ENCODE measurements at regions not wholly inside any gene's neighbourhood (a gene's known extent, or its start where the extent isn't known, plus 50 kb on each side); places are given as distances from the start of the nearest gene placed in this dataset.

DNA sequence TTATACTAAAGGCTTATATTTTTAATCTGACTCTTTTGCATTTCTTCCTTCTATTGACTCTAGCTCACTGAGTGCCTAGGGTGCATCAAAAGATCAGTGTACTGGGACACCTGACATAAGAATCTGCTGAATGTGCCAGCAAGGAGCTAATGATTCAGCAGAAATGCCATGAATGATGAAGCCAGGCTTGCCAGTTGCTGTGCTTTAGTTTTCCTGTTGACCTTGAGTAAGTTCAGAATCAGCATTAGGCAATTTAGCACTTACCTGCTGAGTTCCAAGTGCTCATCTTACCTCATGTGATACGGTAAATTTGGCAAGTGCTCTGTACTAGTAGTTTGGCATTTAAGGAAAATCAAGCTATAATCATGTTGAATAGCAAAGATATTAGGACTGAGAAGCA is 523.2 kb upstream of the B3GALT2 start:
- DNase-seq (ENCODE audit: low spot score): no peak

GRCh38 chr1:193707271-193708021 is 521.0 kb upstream of the B3GALT2 start:
- DNase-seq (ENCODE audit: low spot score): no peak

GRCh38 chr1:193706766-193707165 is 520.4 kb upstream of the B3GALT2 start:
- DNase-seq (ENCODE audit: low spot score): no peak

DNA sequence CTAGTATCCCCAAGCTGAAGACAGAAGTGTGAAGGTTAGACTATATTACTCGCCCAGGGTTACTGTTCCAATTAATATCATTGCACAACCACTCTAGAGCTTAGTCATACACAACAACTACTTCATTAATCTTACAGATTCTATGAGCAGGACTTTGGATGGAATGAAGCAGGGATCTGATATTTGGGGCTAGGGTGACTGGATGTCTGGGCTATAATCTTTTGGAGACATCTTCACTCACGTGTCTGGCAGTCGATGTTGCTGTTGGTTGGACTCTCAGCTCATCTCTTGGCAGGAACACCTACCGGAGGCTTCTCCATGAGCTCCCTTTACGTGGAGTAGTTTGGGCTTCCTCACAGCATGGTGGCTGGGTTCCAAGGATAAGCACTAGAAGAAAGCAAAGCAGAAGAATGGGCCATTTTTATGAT is 519.2 kb upstream of the B3GALT2 start:
- DNase-seq (ENCODE audit: low spot score): no peak

GRCh38 chr1:193703655-193704054 is 517.2 kb upstream of the B3GALT2 start:
- no peak for DNase-seq (ENCODE audit: low spot score)

GRCh38 chr1:193703121-193703520 is 516.7 kb upstream of the B3GALT2 start:
- DNase-seq (ENCODE audit: low spot score): no peak

- no peak for DNase-seq (ENCODE audit: low spot score)
Measured at GRCh38 chr1:193701759-193702158, 515.3 kb upstream of the B3GALT2 start.

- peak; percentile 3 for DNase-seq (ENCODE audit: low spot score)
Measured at GRCh38 chr1:193700710-193701355, 514.4 kb upstream of the B3GALT2 start.

- no peak for DNase-seq (ENCODE audit: low spot score)
Measured at GRCh38 chr1:193699261-193699660, 512.8 kb upstream of the B3GALT2 start.

DNA sequence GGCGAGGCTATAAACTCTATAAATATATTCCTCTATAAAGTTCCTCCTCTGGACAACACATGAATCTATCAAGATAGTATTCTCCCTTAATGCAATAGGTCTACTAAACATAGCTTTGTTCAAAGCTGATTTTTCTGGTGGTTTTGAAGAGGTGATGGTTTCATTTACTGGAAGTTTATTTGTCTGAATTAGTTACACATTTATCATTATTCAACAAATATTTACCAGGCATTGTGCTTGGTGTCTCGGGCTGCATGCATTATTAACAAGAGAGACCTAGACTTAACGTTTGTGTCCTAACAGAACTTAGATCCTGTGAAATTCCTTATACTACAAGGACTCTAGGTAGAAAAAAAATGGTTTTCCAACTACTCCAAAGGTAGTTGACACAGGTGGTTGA is 511.4 kb upstream of the B3GALT2 start:
- no peak for DNase-seq (ENCODE audit: low spot score)

DNA sequence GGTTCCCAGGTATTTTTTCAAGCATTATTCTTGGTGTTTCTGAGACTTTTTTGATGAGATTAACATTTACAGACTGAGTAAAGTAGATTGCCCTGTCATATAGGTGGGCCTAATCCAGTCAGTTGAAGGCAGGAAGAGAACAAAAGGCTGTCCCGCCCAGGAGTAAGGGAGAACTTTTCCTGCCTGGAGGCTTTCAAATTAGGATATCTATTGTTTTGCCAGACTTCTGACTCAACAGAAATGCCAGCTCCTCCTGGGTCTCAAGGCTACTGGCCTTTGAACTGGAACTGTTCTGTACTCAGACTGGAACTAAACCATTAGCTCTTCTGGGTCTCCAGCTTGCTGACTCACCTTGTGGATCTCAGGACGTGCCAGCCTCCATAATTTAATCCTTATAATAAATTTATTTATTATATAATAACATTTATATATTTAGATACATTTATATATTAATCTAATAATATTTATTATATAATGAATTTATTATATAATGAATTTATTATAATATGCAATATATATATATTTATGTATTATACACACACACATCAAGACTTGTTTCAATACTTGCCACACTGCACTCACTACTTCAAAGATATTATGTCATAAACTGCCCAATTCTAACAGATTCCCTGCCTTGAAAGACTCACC is 510.8 kb upstream of the B3GALT2 start:
- no peak for DNase-seq (ENCODE audit: low spot score)

DNA sequence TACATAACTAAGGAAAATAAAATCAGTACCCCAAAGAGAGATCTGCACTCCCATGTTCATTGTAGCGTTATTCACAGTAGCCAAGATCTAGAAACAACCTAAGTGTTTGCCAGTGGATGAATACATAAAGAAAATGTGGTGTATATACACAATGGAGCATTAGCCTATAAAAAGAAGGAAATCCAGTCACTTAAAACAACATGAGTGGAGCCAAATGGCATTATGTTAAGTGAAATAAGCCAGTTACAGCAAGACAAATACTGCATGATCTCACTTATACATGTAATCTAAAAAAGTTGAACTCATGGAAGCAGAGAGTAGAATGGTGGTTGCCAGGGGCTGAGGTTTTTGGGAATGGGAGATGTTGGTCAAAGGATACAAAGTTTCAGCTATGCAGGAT is 508.3 kb upstream of the B3GALT2 start:
- DNase-seq (ENCODE audit: low spot score): no peak

DNA sequence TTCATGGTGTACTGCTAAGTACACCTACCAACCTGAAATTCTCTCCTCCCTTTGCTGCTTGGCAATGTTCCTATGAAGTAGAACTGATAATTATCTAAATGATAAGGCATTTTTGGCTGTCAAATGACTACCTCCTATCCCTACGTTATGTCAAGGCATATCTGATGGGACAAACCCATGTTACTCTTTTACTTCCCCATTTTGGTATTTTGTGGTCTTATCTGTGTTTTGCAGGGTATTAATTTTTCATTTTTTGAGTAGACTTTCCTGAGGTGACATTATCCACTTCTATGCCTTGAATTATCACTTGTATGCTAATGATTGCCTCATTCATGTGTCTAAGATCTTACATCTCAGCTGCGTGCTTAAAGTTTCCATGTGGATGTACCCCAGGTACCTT is 499.6 kb upstream of the B3GALT2 start:
- no peak for DNase-seq (ENCODE audit: low spot score)

GRCh38 chr1:193681422-193681821 is 495.0 kb upstream of the B3GALT2 start:
- DNase-seq (ENCODE audit: low spot score): no peak

DNA sequence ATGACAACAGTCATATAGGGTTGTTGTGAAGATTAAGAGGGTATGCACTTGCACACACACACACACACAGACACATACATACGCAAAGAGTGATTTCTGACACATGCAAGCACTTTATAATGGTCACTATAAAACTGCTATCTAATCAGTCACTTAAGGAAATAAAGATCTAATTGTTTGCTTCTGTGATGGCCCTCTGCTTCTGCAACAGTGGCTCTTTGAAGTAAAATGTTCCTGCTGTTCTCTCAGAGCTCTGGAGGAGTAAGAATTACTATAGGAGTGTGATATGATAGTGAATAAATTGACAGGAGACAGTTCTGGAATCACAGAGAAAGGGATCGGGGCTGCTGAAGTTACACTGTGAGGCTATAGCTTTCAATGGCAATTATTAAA is 494.5 kb upstream of the B3GALT2 start:
- DNase-seq (ENCODE audit: low spot score): no peak

DNA sequence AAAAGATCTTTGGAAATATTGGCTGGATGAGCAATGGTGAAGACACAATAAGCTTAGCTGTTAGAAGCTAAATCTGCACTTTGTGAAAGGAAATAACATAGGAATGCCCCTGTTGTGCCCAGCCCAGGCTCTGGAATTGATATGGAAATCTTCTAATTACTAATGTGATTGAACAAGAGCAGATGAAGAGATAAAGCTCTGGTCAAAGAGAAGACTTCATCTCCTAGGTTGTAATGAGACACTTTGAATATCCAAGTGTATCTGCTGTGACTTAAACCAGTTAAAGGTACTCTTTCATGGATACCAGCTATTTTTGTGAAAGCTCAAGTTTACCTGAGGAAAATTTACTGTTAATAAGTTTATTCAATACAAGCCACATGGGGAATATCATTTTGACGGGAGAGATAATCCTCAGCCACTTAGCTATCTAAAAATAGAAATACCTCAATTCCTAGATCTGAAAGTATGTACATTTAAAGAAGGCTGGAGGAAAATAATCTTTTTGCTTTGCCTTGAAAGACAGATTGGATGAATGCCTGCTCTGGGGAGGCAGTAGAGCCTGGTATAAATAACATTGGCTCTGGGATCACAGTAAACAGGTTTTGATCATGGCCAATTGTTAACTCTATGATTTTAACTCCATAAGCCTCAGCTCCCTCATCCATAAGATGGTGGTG is 494.0 kb upstream of the B3GALT2 start:
- DNase-seq (ENCODE audit: low spot score): no peak

DNA sequence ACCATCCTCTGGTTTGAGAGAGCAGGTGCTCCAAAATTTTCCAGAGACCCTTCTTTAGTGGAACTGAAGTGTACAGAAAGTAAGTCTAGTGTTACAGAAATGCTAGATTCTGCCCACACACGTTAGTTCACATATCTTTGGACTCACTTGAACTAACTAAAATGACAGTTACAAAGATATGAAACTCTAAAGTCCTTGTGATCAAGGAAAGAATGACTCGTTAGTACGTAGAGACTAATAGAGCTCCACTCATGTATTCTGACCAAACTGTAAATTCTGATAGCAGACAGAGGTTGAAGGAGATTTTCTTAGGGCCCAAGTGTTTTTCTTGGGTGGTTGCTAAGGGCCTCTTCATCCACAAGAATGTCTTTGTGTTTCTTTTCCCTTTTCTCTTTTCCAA is 491.5 kb upstream of the B3GALT2 start:
- DNase-seq (ENCODE audit: low spot score): no peak

DNA sequence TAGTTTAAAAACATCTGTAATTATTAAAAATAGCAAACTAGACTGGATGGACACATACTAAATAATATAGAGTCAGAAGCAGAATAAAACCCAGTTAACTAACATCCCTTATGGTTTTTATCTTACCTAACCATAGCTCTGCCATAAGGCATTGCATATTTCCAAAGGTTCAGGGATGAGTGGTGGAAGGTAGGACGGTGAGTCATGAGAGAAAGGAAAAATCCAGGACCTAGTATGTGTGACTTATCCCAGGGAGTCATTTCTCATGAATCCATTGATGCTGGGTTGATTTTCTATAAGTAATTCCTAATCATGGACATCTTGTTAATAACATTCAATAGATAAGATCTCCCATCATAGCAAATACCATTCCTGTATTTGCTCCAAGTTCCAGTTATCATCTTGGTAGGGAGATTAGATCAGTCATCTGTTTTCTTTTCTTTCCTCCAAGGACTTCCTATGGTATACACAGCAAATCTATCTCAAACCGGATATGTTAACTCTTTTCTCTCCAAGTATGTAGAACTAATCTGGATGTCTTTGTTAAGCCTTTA is 490.7 kb upstream of the B3GALT2 start:
- no peak for DNase-seq (ENCODE audit: low spot score)

- DNase-seq (ENCODE audit: low spot score): peak; percentile 2
Measured at GRCh38 chr1:193674292-193674944, 488.0 kb upstream of the B3GALT2 start.

DNA sequence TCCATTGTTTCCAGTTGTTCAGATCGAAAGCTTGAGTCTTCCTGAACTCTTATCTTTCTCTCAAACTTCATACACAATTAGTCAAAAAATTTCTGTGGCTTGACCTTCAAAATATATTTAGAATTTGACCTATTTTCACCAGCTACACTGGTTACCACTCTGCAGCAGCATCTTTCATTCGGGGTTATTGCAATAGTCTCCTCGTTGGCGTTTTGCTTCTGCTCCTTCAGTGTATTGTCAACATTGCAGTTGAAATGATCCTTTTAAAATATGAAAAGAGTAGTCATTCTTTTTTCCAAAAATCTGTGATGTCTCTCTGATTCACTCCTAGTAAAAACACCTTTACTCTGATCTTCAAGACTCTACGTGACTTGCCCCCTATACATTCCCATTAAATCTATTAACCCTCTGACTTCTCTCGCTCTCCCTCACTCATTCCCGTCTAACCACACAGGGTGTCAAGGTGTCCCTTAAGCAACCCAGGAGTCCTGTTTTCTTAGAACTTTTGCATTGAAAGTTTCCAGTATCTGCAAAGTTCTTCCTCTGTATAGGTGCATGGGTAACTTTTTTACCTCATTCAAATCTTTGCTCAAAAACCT is 480.2 kb upstream of the B3GALT2 start:
- no peak for DNase-seq (ENCODE audit: low spot score)

DNA sequence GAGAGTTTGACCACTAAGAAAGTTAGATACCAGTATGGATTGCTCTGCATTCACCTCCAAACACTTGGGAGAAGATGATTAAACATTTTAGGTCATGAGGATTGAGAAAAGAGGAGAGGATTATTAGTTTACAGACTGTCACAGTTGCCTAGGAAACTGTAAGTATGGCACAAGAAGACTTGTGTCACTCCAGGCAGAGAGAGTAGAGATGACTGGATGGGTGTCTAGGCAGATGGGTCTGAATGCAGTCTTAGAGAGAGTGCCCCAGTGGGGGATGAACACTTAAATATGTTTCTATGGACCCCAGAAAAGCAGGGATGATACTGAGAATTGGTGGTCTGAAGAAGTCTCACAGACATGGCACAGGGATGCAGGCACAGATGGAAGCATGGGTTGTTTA is 477.6 kb upstream of the B3GALT2 start:
- no peak for DNase-seq (ENCODE audit: low spot score)

- no peak for DNase-seq (ENCODE audit: low spot score)
Measured at GRCh38 chr1:193662030-193662429, 475.6 kb upstream of the B3GALT2 start.
